ENCODE measurements at regions not wholly inside any gene's neighbourhood (a gene's known extent, or its start where the extent isn't known, plus 50 kb on each side); places are given as distances from the start of the nearest gene placed in this dataset.

DNA sequence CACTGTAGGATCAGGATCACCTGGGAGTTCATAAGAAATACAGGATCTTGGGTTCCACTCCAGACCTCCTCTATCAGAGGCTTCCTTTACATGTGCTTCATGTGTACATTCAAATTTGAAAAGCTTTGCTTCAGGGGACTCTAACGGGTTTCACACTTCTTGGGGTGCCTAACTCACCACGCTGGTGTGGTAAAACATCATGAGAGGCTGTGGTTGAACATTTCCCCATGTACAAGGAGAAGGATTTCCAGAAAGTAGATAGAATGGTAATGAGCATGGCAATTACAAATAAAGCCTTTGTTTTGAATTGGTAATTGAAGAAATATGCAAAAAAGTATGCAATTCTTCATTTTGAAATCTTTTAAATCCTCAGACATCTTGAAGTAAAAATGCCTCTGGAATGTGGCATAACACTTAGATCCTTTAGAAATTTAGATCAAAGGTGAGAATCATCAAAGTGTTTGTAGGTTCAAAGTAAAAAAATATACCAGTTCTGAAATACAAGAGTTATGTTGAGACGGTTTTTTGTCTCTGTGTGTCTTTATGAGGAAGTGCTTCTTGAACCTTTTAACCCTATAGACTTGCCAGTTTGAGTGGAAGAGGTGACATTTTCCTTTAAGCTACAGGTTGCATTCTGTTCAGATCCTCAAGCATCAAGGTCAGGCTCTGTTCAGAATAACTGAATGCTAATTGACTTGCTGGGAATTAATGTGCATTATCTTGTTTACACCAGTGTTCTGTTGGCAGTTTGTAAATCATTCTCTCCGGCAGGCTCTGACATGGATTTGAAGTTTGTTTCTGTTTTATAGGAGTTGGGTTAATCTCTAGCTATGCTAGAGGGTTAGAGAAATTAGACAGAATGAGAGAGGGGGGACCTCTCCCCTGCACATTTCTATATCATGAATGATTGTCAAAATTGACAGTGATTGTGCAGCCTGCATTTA, 415.3 kb downstream of the MAN2A1 start:
- TF ChIP-seq, protein P1, sequence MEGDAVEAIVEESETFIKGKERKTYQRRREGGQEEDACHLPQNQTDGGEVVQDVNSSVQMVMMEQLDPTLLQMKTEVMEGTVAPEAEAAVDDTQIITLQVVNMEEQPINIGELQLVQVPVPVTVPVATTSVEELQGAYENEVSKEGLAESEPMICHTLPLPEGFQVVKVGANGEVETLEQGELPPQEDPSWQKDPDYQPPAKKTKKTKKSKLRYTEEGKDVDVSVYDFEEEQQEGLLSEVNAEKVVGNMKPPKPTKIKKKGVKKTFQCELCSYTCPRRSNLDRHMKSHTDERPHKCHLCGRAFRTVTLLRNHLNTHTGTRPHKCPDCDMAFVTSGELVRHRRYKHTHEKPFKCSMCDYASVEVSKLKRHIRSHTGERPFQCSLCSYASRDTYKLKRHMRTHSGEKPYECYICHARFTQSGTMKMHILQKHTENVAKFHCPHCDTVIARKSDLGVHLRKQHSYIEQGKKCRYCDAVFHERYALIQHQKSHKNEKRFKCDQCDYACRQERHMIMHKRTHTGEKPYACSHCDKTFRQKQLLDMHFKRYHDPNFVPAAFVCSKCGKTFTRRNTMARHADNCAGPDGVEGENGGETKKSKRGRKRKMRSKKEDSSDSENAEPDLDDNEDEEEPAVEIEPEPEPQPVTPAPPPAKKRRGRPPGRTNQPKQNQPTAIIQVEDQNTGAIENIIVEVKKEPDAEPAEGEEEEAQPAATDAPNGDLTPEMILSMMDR (IDR thresholded peaks at IDR 0.05), result no peak
- TF ChIP-seq POLR2A (IDR thresholded peaks at IDR 0.05), result no peak

Measured in uterus (tissue), 2 donors.